Caco-2 (cell line): ENCODE measurements at regions not wholly inside any gene's neighbourhood (a gene's known extent, or its start where the extent isn't known, plus 50 kb on each side); places are given as distances from the start of the nearest gene placed in this dataset.

Experiments used
- BruUV-seq: library from RNA; stranded (reverse); fragments of 400-500 nt; replicated peaks from 2 replicates; lab custom pipeline; 2021; lab: Mats Ljungman, UMichigan
- CTCF ChIA-PET: fragments of 300-600 bp; sonication (Branson Sonifier 250); formaldehyde crosslinking; loops from one replicate; lab custom pipeline; 2022; ENCODE audit warnings: antibody characterized with exemption; lab: Charles Lee
- POLR2A ChIA-PET: fragments of 300-600 bp; sonication (Branson Sonifier 250); formaldehyde crosslinking; loops from one replicate; lab custom pipeline; 2022; ENCODE audit warnings: antibody characterized with exemption; lab: Charles Lee
- DNase-seq, 2 experiments: peaks; one replicate each; pipeline versions ENCODE4 v3.0.0 to v3.0.0-alpha.2; 2020 to 2022
- H3K27me3 ChIP-seq: replicated peaks from 2 replicates; pipeline ENCODE4 v1.6.0; 2011; ENCODE audit warnings: low read length; ENCODE audit not compliant: control insufficient read depth, insufficient read depth
- H3K36me3 ChIP-seq: 2 replicates; pipeline ENCODE4 v1.5.1; 2011; ENCODE audit warnings: low read length; ENCODE audit not compliant: control insufficient read depth, insufficient read depth
- H3K4me1 ChIP-seq: fragments of 250-450 bp; sonication (Bioruptor Pico); 2 replicates; pipeline ENCODE4 v1.5.1; 2020; ENCODE audit warnings: mild to moderate bottlenecking
- H3K4me3 ChIP-seq: 2 replicates; pipeline ENCODE4 v1.5.1; 2011; ENCODE audit warnings: low read depth, mild to moderate bottlenecking, control low read depth, low read length
- H3K9me3 ChIP-seq: fragments of 250-450 bp; sonication (Bioruptor Pico); 2 replicates; pipeline ENCODE4 v1.5.1; 2020; ENCODE audit warnings: mild to moderate bottlenecking, moderate library complexity
- H3K27ac Mint-ChIP-seq: one replicate; pipeline ENCODE4 v1.8.0; 2022; ENCODE audit warnings: mixed read lengths; ENCODE audit not compliant: unreplicated experiment
- H3K27me3 Mint-ChIP-seq: one replicate; pipeline ENCODE4 v1.8.0; 2022; ENCODE audit warnings: mixed read lengths; ENCODE audit not compliant: insufficient read depth, unreplicated experiment
- H3K36me3 Mint-ChIP-seq: one replicate; pipeline ENCODE4 v1.8.0; 2022; ENCODE audit warnings: mild to moderate bottlenecking, mixed read lengths; ENCODE audit not compliant: insufficient read depth, unreplicated experiment
- H3K4me1 Mint-ChIP-seq: one replicate; pipeline ENCODE4 v1.8.0; 2022; ENCODE audit warnings: low read depth, mixed read lengths; ENCODE audit not compliant: unreplicated experiment
- H3K4me3 Mint-ChIP-seq: one replicate; pipeline ENCODE4 v1.8.0; 2022; ENCODE audit warnings: mild to moderate bottlenecking, moderate library complexity, mixed read lengths; ENCODE audit not compliant: unreplicated experiment
- H3K9me3 Mint-ChIP-seq: one replicate; pipeline ENCODE4 v1.8.0; 2022; ENCODE audit warnings: mixed read lengths; ENCODE audit not compliant: unreplicated experiment
- CTCF ChIP-seq, 2 experiments: fragments of 200-600 bp in 1 of 2; IDR thresholded peaks; 1 replicate in 1 of 2; 2 replicates in 1 of 2; pipeline versions ENCODE4 v1.5.1 to v1.8.0; 2011 to 2022; ENCODE audit warnings: antibody characterized with exemption in 1 of 2, control low read depth in 1 of 2, inconsistent platforms in 1 of 2, low read depth in 1 of 2, low read length in 1 of 2, mild to moderate bottlenecking in 1 of 2, moderate library complexity in 1 of 2; ENCODE audit not compliant: insufficient read depth in 1 of 2, severe bottlenecking in 1 of 2, unreplicated experiment in 1 of 2
- intact Hi-C: fragments of 100-400 bp; cut with micrococcal nuclease; formaldehyde crosslinking; loops from one replicate; pipeline ENCODE4 v1.10.0; 2022; ENCODE audit not compliant: unreplicated experiment

- DNase-seq: no peak
- BruUV-seq: no TSS peak
- Mint-ChIP-seq H3K27ac (no peak overlapping the region), H3K9me3 (no peaks in the 10 kb centered on the region), H3K27me3 (peaks cover 10% of the 10 kb centered on the region), H3K4me1 (no peaks in the 10 kb centered on the region), H3K4me3 (no peak overlapping the region), H3K36me3 (no peaks in the 10 kb centered on the region)
- Histone ChIP-seq H3K27me3 (no peaks in the 10 kb centered on the region), H3K9me3 (no peaks in the 10 kb centered on the region; the same call in 1 of the 2 replicates), H3K4me1 (no peaks in the 10 kb centered on the region), H3K4me3 (no peak overlapping the region), H3K36me3 (no peaks in the 10 kb centered on the region)
- no peak for TF ChIP-seq CTCF (IDR thresholded peaks at IDR 0.05; ENCODE audit: insufficient read depth in 1 of 2, low read depth in 1 of 2, low read length in 1 of 2, severe bottlenecking in 1 of 2, unreplicated experiment in 1 of 2)
- POLR2A ChIA-PET: no interaction called here
- CTCF ChIA-PET: no interaction called here
- intact Hi-C loops: no loop called here
These were observed 141.4 kb upstream of the NMUR2 start for GRCh38 chr5:152546493-152546892.

GRCh38 chr5:152547202-152547601 is 142.1 kb upstream of the NMUR2 start:
- TF ChIP-seq CTCF (IDR thresholded peaks at IDR 0.05; ENCODE audit: insufficient read depth in 1 of 2, low read depth in 1 of 2, low read length in 1 of 2, severe bottlenecking in 1 of 2, unreplicated experiment in 1 of 2): no peak
- H3K4me3 ChIP-seq: no peak overlapping the region
- intact Hi-C loops: no loop called here
- no peaks in the 10 kb centered on the region for H3K4me1 ChIP-seq
- BruUV-seq: no TSS peak
- no peaks in the 10 kb centered on the region; the same call in 1 of the 2 replicates for H3K9me3 ChIP-seq
- Mint-ChIP-seq H3K36me3 (no peaks in the 10 kb centered on the region), H3K27ac (no peak overlapping the region), H3K4me1 (no peaks in the 10 kb centered on the region), H3K9me3 (no peaks in the 10 kb centered on the region), H3K4me3 (no peak overlapping the region), H3K27me3 (peaks cover 9% of the 10 kb centered on the region)
- H3K27me3 ChIP-seq: no peaks in the 10 kb centered on the region
- POLR2A ChIA-PET: no interaction called here
- CTCF ChIA-PET: no interaction called here
- no peaks in the 10 kb centered on the region for H3K36me3 ChIP-seq
- no peak for DNase-seq

- CTCF ChIA-PET: no interaction called here
- no peaks in the 10 kb centered on the region for H3K36me3 Mint-ChIP-seq
- DNase-seq: no peak
- H3K27me3 ChIP-seq: no peaks in the 10 kb centered on the region
- H3K27me3 Mint-ChIP-seq: peaks cover 3% of the 10 kb centered on the region
- no peak overlapping the region for H3K27ac Mint-ChIP-seq
- intact Hi-C loops: no loop called here
- peaks cover 3% of the 10 kb centered on the region; the same call in 1 of the 2 replicates for H3K4me1 ChIP-seq
- no peak for TF ChIP-seq CTCF (IDR thresholded peaks at IDR 0.05; ENCODE audit: insufficient read depth in 1 of 2, low read depth in 1 of 2, low read length in 1 of 2, severe bottlenecking in 1 of 2, unreplicated experiment in 1 of 2)
- no TSS peak for BruUV-seq
- H3K4me3 ChIP-seq: no peak overlapping the region
- H3K4me1 Mint-ChIP-seq: no peaks in the 10 kb centered on the region
- no peaks in the 10 kb centered on the region for H3K9me3 Mint-ChIP-seq
- H3K9me3 ChIP-seq: no peaks in the 10 kb centered on the region; the same call in 1 of the 2 replicates
- H3K4me3 Mint-ChIP-seq: no peak overlapping the region
- POLR2A ChIA-PET: no interaction called here
- H3K36me3 ChIP-seq: no peaks in the 10 kb centered on the region
These were observed 144.6 kb upstream of the NMUR2 start for GRCh38 chr5:152549709-152550108.
